ENCODE measurements at regions not wholly inside any gene's neighbourhood (a gene's known extent, or its start where the extent isn't known, plus 50 kb on each side); places are given as distances from the start of the nearest gene placed in this dataset.

DNA sequence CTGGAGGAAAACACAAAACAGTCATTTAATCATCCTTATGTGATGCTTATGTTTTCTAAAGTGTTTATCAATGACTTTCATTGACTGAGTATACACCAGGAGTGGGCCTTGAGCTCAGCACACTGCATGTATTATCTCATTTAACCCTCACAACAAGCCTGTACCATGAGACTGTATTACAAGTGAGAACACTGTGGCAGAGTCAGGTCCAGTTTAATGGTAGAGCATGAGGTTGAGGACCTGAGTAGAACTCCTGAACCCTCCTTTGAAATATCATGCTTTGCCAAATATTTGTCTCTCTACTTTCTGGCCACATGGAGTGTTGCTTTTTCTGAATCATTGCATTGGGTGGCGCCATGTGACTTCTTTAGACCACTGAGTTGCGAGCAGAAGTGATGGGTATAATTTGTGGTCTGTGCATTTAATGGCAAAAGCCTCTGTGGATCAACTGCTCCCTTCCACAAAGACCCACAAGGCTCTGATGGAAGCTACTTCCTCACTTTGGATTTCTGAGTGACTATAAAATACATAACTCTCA is 65.0 kb upstream of the SIRPG start:
- TF ChIP-seq ELF4 (IDR thresholded peaks at IDR 0.05) (no peak), SP1 (IDR thresholded peaks at IDR 0.05) (no peak), SUZ12 (IDR thresholded peaks at IDR 0.05) (no peak), FOXM1 (IDR thresholded peaks at IDR 0.05; ENCODE audit: borderline replicate concordance) (no peak), HDGF (IDR thresholded peaks at IDR 0.05; ENCODE audit: borderline replicate concordance) (no peak), BHLHE40 (IDR thresholded peaks at IDR 0.05; ENCODE audit: borderline replicate concordance) (no peak), ARNT (IDR thresholded peaks at IDR 0.05) (no peak), TARDBP (IDR thresholded peaks at IDR 0.05) (no peak), FOXA1 (IDR thresholded peaks at IDR 0.05) (no peak), L3MBTL2 (conservative IDR thresholded peaks at IDR 0.05) (no peak), ZNF384 (IDR thresholded peaks at IDR 0.05) (no peak)
- TF ChIP-seq, protein P1, sequence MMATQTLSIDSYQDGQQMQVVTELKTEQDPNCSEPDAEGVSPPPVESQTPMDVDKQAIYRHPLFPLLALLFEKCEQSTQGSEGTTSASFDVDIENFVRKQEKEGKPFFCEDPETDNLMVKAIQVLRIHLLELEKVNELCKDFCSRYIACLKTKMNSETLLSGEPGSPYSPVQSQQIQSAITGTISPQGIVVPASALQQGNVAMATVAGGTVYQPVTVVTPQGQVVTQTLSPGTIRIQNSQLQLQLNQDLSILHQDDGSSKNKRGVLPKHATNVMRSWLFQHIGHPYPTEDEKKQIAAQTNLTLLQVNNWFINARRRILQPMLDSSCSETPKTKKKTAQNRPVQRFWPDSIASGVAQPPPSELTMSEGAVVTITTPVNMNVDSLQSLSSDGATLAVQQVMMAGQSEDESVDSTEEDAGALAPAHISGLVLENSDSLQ (IDR thresholded peaks at IDR 0.05) = no peak

Measured in HEK293T (cell line).